ENCODE measurements at regions not wholly inside any gene's neighbourhood (a gene's known extent, or its start where the extent isn't known, plus 50 kb on each side); places are given as distances from the start of the nearest gene placed in this dataset.
A peak's percentile ranks its signal among the peaks of the same experiment; 100 is the strongest.

DNA sequence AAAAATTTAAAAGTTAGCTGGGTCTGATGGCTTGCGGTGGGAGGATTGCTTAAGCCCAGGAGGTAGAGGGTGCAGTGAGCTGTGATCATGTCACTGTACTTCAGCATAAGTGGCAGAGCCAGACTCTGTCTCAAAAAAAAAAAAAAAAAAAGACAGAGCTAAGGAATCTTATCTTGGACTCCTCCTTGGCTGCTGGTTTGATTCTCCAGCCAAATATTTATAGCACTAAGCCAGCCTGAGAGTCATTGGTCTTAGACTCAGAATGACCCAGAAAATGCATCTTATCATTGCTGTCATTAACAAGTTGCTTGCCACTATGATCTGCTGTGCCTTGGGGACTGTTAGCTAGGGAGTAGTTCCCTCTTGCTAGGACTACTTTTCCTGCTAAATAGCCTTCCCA is 164.7 kb downstream of the GNAT3 start:
- no peak for DNase-seq (ENCODE audit: low read depth in 3 of 3)

- DNase-seq (ENCODE audit: low read depth in 3 of 3): no peak
These were observed 165.2 kb downstream of the GNAT3 start for GRCh38 chr7:80346704-80347103.

GRCh38 chr7:80335511-80336231 is 176.2 kb downstream of the GNAT3 start:
- DNase-seq (ENCODE audit: low read depth in 3 of 3): no peak

GRCh38 chr7:80334908-80335307 is 177.0 kb downstream of the GNAT3 start:
- no peak for DNase-seq (ENCODE audit: low read depth in 3 of 3)

- no peak for DNase-seq (ENCODE audit: low read depth in 3 of 3)
These were observed 177.7 kb downstream of the GNAT3 start for GRCh38 chr7:80334196-80334595.

- DNase-seq (ENCODE audit: low read depth in 3 of 3): no peak
These were observed 178.8 kb downstream of the GNAT3 start for GRCh38 chr7:80333040-80333439.

DNA sequence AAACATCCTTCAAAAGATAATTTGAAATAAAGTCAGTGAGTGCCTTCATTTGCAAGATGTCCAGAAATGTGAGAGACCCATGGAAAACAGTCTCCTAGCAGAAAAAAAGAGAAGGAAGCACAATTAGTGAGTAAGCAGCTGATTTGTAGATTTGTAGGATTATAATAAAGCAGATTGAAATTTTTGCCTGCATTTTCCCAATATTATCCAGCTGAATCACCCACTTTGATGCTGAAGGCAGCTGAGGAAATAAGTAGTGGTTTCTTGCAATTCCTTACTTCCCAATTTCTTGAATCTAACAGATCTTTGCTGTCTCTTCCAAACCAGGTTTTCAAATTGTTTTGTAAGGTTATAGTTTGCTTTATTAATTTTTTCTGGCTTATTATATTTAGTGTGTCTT is 181.4 kb downstream of the GNAT3 start:
- no peak for DNase-seq (ENCODE audit: low read depth in 3 of 3)

DNA sequence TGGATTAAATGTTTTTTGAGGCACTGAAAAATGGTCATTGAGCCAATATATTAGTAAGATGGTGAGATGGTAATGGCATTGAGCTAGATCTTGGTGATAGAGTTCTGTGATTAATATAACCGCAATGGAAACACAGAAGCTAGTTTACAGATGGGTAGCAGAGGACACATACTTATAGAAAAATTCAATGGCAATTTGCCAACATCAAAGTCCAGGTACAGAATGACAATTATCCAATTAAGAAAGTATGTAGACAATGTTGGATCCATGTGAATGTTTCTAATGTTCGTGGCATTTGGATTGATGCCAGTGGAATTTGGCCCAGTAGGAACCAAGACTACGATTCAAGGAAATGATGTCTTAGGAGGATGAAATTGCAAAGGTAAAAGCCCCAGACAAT is 187.8 kb downstream of the GNAT3 start:
- no peak for DNase-seq (ENCODE audit: low read depth in 3 of 3)

- no peak for DNase-seq (ENCODE audit: low read depth in 3 of 3)
These were observed 184.8 kb downstream of the GNAI1 start for GRCh38 chr7:80319461-80319860.

DNA sequence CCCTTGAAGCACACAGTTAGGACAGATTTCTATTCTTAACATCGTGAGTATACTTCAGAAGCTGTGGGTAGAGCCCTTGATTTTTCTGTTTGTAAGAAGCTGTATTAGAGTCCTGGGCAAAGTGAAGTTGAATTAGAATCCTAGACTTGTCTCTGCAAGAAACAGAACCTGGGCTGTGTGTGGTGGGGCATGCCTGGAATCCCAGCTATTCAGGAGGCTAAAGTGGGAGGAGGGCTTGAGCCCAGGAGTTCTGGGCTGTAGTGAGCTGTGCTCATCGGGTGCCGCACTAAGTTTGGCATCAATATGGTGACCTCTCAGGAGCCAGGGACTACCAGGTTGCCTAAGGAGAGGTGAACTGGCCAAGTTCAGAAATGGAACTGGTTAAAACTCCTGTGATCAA is 183.4 kb downstream of the GNAI1 start:
- no peak for DNase-seq (ENCODE audit: low read depth in 3 of 3)

- DNase-seq (ENCODE audit: low read depth in 3 of 3): no peak
These were observed 182.2 kb downstream of the GNAI1 start for GRCh38 chr7:80316811-80317210.

DNA sequence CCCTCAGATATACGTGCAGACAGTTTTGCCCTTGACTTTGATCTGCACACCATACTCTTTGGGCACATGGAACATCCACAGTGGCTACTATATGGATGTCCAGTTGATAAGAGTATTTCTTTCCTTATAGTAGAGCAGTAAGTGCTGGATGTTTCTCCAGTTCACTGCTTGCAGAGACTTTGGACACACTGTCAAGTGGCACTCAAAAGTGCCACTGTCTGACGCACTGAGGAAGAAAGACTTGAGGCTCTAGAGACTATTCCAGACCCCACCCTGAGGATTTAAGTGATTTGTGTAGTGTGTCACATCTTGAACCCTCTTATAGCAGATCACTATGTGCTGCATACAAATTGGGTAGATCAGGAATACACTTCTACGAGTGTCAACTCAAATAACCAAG is 179.1 kb downstream of the GNAI1 start:
- DNase-seq (ENCODE audit: low read depth in 3 of 3): no peak

DNA sequence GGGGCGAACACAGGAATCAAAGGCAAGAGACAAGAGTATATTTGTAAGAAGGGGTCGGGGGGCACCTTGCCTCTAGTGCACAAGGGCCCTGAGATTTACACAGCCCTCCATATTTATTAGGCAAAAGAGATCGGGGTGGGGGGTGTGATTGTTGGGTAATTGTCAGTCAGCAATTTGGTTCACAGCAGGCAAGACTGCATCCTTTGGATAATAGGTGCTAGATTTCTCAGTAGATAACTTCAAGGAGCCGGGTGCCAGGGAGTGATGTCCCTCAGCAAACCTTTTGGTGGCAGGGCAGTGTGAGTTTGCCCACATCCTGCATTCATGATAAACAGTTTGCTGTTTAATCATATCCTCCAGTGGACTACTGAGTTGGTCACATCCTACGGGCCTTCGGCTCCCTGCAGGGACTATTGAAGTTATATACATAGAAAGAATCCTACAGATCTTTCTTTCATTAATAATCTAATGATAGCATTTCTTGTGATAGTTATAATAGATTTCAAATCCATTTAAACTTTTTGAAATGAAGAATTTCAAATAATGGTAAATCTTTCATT is 178.5 kb downstream of the GNAI1 start:
- DNase-seq (ENCODE audit: low read depth in 3 of 3): no peak

GRCh38 chr7:80312139-80312661 is 177.6 kb downstream of the GNAI1 start:
- no peak for DNase-seq (ENCODE audit: low read depth in 3 of 3)

DNA sequence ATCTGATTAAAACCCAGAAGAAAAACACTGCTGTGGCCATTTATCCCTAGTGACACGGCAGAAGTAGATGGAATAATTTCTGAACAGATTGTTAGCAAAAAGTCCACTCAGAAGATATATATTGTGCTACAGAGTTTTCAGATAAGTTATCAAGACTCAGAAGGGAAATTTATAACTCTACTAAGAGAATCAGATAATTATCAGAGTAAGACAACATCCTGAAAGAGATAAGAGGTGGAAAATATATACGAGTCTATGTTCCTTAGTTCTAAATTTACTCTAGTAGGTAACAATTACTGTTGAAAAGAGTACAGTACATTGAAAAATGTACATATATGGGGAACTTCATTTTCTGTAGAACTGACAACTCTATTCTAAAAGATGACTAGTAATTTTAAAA is 176.7 kb downstream of the GNAI1 start:
- no peak for DNase-seq (ENCODE audit: low read depth in 3 of 3)

DNA sequence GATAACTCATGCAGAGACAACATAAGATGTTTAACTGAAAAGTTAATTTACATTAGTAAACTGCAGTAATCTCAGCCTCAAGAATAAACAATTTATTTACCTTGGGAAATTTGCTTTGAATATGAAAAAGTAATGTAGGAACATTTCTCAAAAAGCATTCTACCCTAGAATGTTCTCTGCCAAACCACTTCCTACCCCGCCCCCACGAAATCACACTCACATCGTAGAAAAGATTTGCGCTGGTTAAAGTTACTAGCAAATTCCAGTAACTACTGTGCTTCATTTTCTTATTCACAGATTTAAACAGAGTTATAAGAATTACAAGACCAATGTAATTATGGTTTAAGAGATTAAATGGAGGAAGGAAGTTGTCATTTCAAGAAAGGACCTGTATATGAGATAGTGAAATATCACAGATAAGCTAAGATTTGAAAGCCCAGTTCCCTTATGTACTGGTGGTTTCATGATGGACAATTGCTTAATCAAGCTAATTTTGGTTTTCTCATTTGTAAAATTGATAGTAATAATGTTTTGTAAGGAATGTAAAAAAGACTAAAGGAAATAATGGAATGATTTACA is 175.4 kb downstream of the GNAI1 start:
- peak in 1 of 3 donors; percentile 5 for DNase-seq (ENCODE audit: low read depth in 3 of 3)

GRCh38 chr7:80309377-80309776 is 174.7 kb downstream of the GNAI1 start:
- no peak for DNase-seq (ENCODE audit: low read depth in 3 of 3)

DNA sequence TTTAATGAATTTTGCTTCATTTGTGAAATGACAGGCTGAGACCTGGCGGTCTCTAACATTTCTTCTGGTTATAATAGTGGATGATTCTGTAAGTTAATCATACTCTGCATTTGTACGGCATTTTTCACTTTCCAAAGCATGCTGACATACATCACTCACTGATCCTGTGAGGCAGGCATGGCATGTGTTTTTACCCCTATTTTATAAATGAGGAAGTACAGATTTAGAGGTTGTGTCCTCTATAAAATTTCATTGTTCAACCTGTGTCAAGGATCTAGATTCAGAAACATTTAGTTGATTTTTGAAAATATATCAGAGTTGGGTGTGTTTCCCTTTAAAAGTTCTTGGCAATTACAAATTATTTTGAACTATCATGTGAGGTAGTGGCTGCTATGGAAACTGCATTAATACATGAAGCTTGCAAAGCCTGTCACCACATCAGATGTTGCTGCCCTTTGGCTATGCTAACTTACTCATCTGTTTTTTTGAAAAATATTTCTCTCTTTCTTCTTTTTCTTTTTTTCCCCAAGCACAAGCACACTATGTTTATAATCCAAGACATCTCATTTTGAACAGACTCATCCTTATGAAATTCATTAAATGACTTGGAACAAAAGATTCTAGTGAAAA is 172.7 kb downstream of the GNAI1 start:
- DNase-seq (ENCODE audit: low read depth in 3 of 3): no peak

GRCh38 chr7:80303315-80303714 is 168.7 kb downstream of the GNAI1 start:
- no peak for DNase-seq (ENCODE audit: low read depth in 3 of 3)

GRCh38 chr7:80302636-80303035 is 168.0 kb downstream of the GNAI1 start:
- DNase-seq (ENCODE audit: low read depth in 3 of 3): no peak

GRCh38 chr7:80302078-80302477 is 167.4 kb downstream of the GNAI1 start:
- DNase-seq (ENCODE audit: low read depth in 3 of 3): no peak

GRCh38 chr7:80298201-80298600 is 163.6 kb downstream of the GNAI1 start:
- no peak for DNase-seq (ENCODE audit: low read depth in 3 of 3)

GRCh38 chr7:80294346-80294745 is 159.7 kb downstream of the GNAI1 start:
- no peak for DNase-seq (ENCODE audit: low read depth in 3 of 3)
